Panc1 (cell line): ENCODE measurements at regions not wholly inside any gene's neighbourhood (a gene's known extent, or its start where the extent isn't known, plus 50 kb on each side); places are given as distances from the start of the nearest gene placed in this dataset.

Experiments used
- ATAC-seq: fragments of 200-7000 bp; cut with Tn5 transposase; 2 replicates; pipeline ENCODE4 v1.9.1; 2020; ENCODE audit warnings: mild to moderate bottlenecking, moderate library complexity
- BruUV-seq: library from RNA; stranded (reverse); fragments of 400-500 nt; replicated peaks from 2 replicates; lab custom pipeline; 2021; lab: Mats Ljungman, UMichigan
- CTCF ChIA-PET: fragments of 300-600 bp; sonication (Branson Sonifier 250); formaldehyde crosslinking; loops from one replicate; lab custom pipeline; 2022; ENCODE audit warnings: antibody characterized with exemption; lab: Charles Lee
- POLR2A ChIA-PET: fragments of 300-600 bp; sonication (Branson Sonifier 250); formaldehyde crosslinking; loops from one replicate; lab custom pipeline; 2022; ENCODE audit warnings: antibody characterized with exemption; lab: Charles Lee
- DNase-seq: peaks from one replicate; pipeline ENCODE4 v3.0.0-alpha.2; 2010; ENCODE audit warnings: low read depth, low spot score
- H3K27ac ChIP-seq: 2 replicates; pipeline ENCODE4 v1.5.1; 2011; ENCODE audit warnings: mild to moderate bottlenecking, low read length, inconsistent platforms
- H3K27me3 ChIP-seq: fragments of 200-500 bp; sonication (Bioruptor generic); 2 replicates; pipeline ENCODE4 v1.6.0; 2014; ENCODE audit warnings: low read length, inconsistent platforms; ENCODE audit not compliant: control insufficient read depth, insufficient read depth
- H3K36me3 ChIP-seq: fragments of 200-500 bp; sonication (Bioruptor generic); 2 replicates; pipeline ENCODE4 v1.5.1; 2014; ENCODE audit warnings: inconsistent platforms, mild to moderate bottlenecking, low read length, moderate library complexity; ENCODE audit not compliant: control insufficient read depth, insufficient read depth
- H3K4me1 ChIP-seq: 2 replicates; pipeline ENCODE4 v1.5.1; 2011; ENCODE audit warnings: inconsistent platforms, mild to moderate bottlenecking, low read length, moderate library complexity; ENCODE audit not compliant: control insufficient read depth, insufficient read depth
- H3K4me3 ChIP-seq, 2 experiments: 2 replicates each; pipeline ENCODE4 v1.5.1; 2011 to 2012; ENCODE audit warnings: low read depth in 2 of 2, low read length in 2 of 2, mild to moderate bottlenecking in 2 of 2, inconsistent platforms in 1 of 2, moderate library complexity in 1 of 2
- H3K9me3 ChIP-seq: fragments of 200-500 bp; sonication (Bioruptor generic); 2 replicates; pipeline ENCODE4 v1.5.1; 2014; ENCODE audit warnings: low read depth, mild to moderate bottlenecking, inconsistent platforms, low read length, moderate library complexity; ENCODE audit not compliant: control insufficient read depth, insufficient read depth
- POLR2AphosphoS5 ChIP-seq: IDR thresholded peaks from 2 replicates; pipeline ENCODE4 v1.6.1; 2012; ENCODE audit warnings: mild to moderate bottlenecking, low read depth, low read length, moderate library complexity
- SIN3A ChIP-seq: IDR thresholded peaks from 2 replicates; pipeline ENCODE4 v1.6.1; 2012; ENCODE audit warnings: low read depth, mild to moderate bottlenecking, low read length, moderate library complexity, borderline replicate concordance; ENCODE audit not compliant: insufficient read depth
- TCF7L2 ChIP-seq: IDR thresholded peaks from 2 replicates; pipeline ENCODE4 v1.6.1; 2011; ENCODE audit warnings: mild to moderate bottlenecking, low read depth, low read length, inconsistent platforms
- in situ Hi-C: cut with HindIII; loops from 2 replicates; pipeline ENCODE4 v1.10.0; 2016; ENCODE audit warnings: low sequenced_read_pairs, low pct_unique_long_range_greater_than_20kb
- intact Hi-C: fragments of 100-400 bp; cut with micrococcal nuclease; formaldehyde crosslinking; loops from one replicate; pipeline ENCODE4 v1.10.0; 2022; ENCODE audit not compliant: unreplicated experiment
- TF ChIP-seq, protein P1 (sequence below), 2 experiments: IDR thresholded peaks; 2 replicates each; pipeline ENCODE4 v1.6.1; 2011 to 2012; ENCODE audit warnings: low read depth in 2 of 2, control low read depth in 1 of 2, low read length in 1 of 2, mild to moderate bottlenecking in 1 of 2, moderate library complexity in 1 of 2; ENCODE audit not compliant: insufficient read depth in 1 of 2
- TF ChIP-seq, protein P2 (sequence below): fragments of 450-650 bp; IDR thresholded peaks from 2 replicates; pipeline ENCODE4 v1.5.1; 2017; ENCODE audit warnings: mild to moderate bottlenecking

DNA sequence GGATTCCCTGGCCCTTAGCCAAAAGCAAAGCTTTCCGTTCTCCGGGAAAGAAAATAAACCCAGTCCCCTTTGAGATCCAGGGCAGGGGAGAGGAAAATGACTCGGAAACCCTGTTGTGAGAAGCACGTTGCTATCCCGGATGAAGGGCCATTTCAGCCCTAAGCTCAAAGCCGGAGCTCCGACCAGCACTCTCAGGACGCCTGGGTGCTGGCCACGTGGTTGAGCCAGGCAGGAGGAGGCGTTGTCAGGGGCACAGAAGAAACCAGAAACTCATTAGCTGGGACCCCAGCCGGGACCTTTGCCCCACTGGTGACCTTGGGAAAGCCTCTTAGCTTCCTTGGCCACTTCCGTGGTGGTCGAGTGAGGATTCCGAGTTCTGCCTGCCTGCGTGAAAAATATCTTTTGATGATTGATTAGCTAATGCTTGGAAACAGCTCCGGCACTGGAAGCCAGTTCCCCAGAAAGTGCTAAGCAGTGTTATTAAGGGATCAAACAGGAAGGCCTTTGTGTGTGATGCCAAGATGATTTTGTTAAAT is 57.6 kb upstream of the FZD10 start:
- in situ Hi-C loops (no loop called here), intact Hi-C loops (no loop called here)
- Histone ChIP-seq H3K4me1 (no peaks in the 10 kb centered on the region), H3K36me3 (no peaks in the 10 kb centered on the region), H3K27me3 (no peaks in the 10 kb centered on the region; the same call in 1 of the 2 replicates), H3K27ac (no peak overlapping the region), H3K9me3 (no peaks in the 10 kb centered on the region), H3K4me3 (no peak overlapping the region)
- ChIA-PET POLR2A (interaction anchor here (0.6 kb wide), 2 partner anchors 52 to 1554 kb away, joined by 5 to 11 read pairs; no protein-coding TSS in a partner anchor), CTCF (no interaction called here)
- no peak for ATAC-seq
- BruUV-seq, result no TSS peak
- DNase-seq, result no peak
- TF ChIP-seq, protein P1, sequence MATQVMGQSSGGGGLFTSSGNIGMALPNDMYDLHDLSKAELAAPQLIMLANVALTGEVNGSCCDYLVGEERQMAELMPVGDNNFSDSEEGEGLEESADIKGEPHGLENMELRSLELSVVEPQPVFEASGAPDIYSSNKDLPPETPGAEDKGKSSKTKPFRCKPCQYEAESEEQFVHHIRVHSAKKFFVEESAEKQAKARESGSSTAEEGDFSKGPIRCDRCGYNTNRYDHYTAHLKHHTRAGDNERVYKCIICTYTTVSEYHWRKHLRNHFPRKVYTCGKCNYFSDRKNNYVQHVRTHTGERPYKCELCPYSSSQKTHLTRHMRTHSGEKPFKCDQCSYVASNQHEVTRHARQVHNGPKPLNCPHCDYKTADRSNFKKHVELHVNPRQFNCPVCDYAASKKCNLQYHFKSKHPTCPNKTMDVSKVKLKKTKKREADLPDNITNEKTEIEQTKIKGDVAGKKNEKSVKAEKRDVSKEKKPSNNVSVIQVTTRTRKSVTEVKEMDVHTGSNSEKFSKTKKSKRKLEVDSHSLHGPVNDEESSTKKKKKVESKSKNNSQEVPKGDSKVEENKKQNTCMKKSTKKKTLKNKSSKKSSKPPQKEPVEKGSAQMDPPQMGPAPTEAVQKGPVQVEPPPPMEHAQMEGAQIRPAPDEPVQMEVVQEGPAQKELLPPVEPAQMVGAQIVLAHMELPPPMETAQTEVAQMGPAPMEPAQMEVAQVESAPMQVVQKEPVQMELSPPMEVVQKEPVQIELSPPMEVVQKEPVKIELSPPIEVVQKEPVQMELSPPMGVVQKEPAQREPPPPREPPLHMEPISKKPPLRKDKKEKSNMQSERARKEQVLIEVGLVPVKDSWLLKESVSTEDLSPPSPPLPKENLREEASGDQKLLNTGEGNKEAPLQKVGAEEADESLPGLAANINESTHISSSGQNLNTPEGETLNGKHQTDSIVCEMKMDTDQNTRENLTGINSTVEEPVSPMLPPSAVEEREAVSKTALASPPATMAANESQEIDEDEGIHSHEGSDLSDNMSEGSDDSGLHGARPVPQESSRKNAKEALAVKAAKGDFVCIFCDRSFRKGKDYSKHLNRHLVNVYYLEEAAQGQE (IDR thresholded peaks at IDR 0.05; ENCODE audit: insufficient read depth in 1 of 2, low read depth in 2 of 2, low read length in 1 of 2), result no peak
- no peak for TF ChIP-seq POLR2AphosphoS5
- TF ChIP-seq, protein P2, sequence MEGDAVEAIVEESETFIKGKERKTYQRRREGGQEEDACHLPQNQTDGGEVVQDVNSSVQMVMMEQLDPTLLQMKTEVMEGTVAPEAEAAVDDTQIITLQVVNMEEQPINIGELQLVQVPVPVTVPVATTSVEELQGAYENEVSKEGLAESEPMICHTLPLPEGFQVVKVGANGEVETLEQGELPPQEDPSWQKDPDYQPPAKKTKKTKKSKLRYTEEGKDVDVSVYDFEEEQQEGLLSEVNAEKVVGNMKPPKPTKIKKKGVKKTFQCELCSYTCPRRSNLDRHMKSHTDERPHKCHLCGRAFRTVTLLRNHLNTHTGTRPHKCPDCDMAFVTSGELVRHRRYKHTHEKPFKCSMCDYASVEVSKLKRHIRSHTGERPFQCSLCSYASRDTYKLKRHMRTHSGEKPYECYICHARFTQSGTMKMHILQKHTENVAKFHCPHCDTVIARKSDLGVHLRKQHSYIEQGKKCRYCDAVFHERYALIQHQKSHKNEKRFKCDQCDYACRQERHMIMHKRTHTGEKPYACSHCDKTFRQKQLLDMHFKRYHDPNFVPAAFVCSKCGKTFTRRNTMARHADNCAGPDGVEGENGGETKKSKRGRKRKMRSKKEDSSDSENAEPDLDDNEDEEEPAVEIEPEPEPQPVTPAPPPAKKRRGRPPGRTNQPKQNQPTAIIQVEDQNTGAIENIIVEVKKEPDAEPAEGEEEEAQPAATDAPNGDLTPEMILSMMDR, result no peak
- TF ChIP-seq TCF7L2, result no peak
- no peak for TF ChIP-seq SIN3A

DNA sequence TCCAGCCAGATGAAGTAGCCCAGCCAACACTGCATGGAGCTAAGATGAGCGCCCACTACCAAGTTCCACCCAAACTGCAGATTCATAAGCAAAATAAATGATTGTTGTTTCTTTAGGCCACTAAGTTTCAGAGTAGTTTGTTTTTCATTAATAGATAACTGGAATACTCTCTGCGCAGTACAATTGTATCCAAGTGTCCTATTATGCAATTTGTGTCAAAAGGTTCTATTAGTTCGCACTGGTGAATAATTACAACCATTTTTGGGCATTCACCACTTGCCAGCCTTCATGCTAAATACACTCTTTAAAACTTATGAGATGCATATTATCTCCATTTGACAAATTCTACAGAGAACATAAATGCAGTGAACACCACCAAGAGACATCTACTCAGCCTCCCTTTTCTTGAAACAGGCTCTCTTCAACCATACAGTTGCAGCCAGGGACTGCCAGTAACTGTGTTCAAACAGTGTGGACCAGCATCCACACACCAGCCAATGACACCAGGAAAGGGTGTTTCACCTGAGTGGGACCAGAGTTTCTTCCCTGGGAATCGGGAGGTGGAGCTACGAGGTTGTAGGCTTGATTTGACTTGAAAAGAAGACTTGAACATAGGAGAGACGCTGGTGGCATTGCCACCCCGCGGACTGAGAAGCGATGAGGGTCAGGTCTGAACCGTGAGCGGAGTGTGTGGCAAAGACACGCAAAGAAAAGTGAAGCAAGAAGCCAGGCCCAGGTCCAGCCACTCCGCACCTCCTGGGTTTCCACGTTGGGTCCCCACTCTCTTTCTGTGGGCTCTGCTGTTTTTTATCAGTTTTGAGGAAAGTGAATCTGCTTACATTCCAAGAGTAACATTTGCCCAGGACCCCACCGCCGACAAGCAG is 53.0 kb upstream of the FZD10 start:
- H3K9me3 ChIP-seq, result no peaks in the 10 kb centered on the region
- BruUV-seq, result no TSS peak
- no peak overlapping the region for H3K27ac ChIP-seq
- H3K4me3 ChIP-seq, result no peak overlapping the region
- in situ Hi-C loops (no loop called here), intact Hi-C loops (no loop called here)
- H3K36me3 ChIP-seq, result no peaks in the 10 kb centered on the region
- POLR2A ChIA-PET, result no interaction called here
- CTCF ChIA-PET, result no interaction called here
- no peaks in the 10 kb centered on the region; the same call in 1 of the 2 replicates for H3K27me3 ChIP-seq
- TF ChIP-seq SIN3A, result no peak
- TF ChIP-seq, protein P2, result no peak
- TF ChIP-seq, protein P1 (IDR thresholded peaks at IDR 0.05; ENCODE audit: insufficient read depth in 1 of 2, low read depth in 2 of 2, low read length in 1 of 2), result no peak
- TF ChIP-seq POLR2AphosphoS5, result no peak
- TF ChIP-seq TCF7L2, result no peak
- H3K4me1 ChIP-seq, result no peaks in the 10 kb centered on the region
- no peak for ATAC-seq
- no peak for DNase-seq
